ENCODE measurements at regions not wholly inside any gene's neighbourhood (a gene's known extent, or its start where the extent isn't known, plus 50 kb on each side); places are given as distances from the start of the nearest gene placed in this dataset.

DNA sequence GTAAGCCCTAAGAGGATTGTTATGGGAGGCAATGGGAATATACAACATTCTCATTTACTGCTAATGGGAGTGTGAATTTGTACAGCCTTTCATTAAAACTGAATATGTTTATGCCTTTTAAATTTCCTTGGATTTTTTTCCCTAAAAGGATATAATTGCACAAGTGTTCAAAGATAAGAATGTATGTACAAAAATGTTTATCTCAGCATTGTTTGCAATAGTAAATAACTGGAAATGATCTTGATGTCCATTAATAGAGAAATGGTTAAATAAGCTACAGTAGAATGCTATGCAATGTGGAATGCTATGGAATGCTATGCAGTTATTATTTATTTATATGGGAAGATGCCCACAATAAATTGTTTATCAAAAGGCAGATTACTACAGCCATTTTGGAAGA, 62.5 kb upstream of the SLC38A2 start (continued):
- TF ChIP-seq, protein P1, sequence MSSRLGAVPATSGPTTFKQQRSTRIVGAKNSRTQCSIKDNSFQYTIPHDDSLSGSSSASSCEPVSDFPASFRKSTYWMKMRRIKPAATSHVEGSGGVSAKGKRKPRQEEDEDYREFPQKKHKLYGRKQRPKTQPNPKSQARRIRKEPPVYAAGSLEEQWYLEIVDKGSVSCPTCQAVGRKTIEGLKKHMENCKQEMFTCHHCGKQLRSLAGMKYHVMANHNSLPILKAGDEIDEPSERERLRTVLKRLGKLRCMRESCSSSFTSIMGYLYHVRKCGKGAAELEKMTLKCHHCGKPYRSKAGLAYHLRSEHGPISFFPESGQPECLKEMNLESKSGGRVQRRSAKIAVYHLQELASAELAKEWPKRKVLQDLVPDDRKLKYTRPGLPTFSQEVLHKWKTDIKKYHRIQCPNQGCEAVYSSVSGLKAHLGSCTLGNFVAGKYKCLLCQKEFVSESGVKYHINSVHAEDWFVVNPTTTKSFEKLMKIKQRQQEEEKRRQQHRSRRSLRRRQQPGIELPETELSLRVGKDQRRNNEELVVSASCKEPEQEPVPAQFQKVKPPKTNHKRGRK (CRISPR knock-in tag; IDR thresholded peaks at IDR 0.05; ENCODE audit: borderline replicate concordance), result no peak
- TF ChIP-seq, protein P2, sequence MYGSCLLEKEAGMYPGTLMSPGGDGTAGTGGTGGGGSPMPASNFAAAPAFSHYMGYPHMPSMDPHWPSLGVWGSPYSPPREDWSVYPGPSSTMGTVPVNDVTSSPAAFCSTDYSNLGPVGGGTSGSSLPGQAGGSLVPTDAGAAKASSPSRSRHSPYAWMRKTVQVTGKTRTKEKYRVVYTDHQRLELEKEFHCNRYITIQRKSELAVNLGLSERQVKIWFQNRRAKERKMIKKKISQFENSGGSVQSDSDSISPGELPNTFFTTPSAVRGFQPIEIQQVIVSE (CRISPR knock-in tag; IDR thresholded peaks at IDR 0.05; ENCODE audit: borderline replicate concordance), result no peak

DNA sequence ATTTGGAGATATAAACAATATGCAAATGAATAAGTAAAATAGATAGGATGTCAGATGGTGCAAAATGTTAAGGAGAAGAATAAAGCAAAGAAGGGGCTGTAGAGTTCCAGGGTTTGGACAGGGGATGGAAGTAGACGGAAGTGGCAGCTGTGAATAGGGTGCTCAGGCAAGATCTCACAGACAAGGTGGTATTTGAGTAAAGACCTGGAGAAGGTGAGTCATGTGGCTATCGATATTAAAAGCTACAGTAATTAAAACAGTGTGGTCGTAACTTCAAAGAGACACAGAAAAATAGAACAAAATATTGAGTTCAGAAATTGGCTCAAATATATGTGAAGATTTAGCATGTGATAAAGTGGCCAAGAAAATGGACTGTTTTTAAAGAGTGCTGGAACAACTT, 61.3 kb upstream of the SLC38A2 start:
- POLR2A ChIA-PET, result no interaction called here
- ATAC-seq (no peak), DNase-seq (ENCODE audit: low spot score) (no peak)
- Mint-ChIP-seq H3K27ac (0 out of 2 replicates have a peak overlapping the region, but pooled peaks have one; percentile 11), H3K4me3 (no peak overlapping the region), H3K36me3 (no peaks in the 10 kb centered on the region), H3K27me3 (ENCODE audit: low read depth) (no peaks in the 10 kb centered on the region), H3K9me3 (no peaks in the 10 kb centered on the region), H3K4me1 (peaks cover 31% of the 10 kb centered on the region)
- no peak for TF ChIP-seq SOX15 (CRISPR knock-in tag; IDR thresholded peaks at IDR 0.05)
- no peak for TF ChIP-seq ETV6 (CRISPR knock-in tag; IDR thresholded peaks at IDR 0.05)
- TF ChIP-seq EMX1 (CRISPR knock-in tag; IDR thresholded peaks at IDR 0.05), result no peak
- no peak for TF ChIP-seq TEAD4 (CRISPR knock-in tag; IDR thresholded peaks at IDR 0.05)
- no peak for TF ChIP-seq FOXJ3 (CRISPR knock-in tag; IDR thresholded peaks at IDR 0.05; ENCODE audit: borderline replicate concordance)
- TF ChIP-seq ZNF416 (CRISPR knock-in tag; IDR thresholded peaks at IDR 0.05), result no peak
- TF ChIP-seq, protein P3, sequence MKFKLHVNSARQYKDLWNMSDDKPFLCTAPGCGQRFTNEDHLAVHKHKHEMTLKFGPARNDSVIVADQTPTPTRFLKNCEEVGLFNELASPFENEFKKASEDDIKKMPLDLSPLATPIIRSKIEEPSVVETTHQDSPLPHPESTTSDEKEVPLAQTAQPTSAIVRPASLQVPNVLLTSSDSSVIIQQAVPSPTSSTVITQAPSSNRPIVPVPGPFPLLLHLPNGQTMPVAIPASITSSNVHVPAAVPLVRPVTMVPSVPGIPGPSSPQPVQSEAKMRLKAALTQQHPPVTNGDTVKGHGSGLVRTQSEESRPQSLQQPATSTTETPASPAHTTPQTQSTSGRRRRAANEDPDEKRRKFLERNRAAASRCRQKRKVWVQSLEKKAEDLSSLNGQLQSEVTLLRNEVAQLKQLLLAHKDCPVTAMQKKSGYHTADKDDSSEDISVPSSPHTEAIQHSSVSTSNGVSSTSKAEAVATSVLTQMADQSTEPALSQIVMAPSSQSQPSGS (CRISPR knock-in tag; IDR thresholded peaks at IDR 0.05; ENCODE audit: borderline replicate concordance, low read depth), result no peak
- no peak for TF ChIP-seq HMGA2 (CRISPR knock-in tag; IDR thresholded peaks at IDR 0.05)
- no peak for TF ChIP-seq NR1H2 (CRISPR knock-in tag; IDR thresholded peaks at IDR 0.05)
- TF ChIP-seq ZNF219 (CRISPR knock-in tag; IDR thresholded peaks at IDR 0.05; ENCODE audit: borderline replicate concordance), result no peak
- TF ChIP-seq, protein P4, sequence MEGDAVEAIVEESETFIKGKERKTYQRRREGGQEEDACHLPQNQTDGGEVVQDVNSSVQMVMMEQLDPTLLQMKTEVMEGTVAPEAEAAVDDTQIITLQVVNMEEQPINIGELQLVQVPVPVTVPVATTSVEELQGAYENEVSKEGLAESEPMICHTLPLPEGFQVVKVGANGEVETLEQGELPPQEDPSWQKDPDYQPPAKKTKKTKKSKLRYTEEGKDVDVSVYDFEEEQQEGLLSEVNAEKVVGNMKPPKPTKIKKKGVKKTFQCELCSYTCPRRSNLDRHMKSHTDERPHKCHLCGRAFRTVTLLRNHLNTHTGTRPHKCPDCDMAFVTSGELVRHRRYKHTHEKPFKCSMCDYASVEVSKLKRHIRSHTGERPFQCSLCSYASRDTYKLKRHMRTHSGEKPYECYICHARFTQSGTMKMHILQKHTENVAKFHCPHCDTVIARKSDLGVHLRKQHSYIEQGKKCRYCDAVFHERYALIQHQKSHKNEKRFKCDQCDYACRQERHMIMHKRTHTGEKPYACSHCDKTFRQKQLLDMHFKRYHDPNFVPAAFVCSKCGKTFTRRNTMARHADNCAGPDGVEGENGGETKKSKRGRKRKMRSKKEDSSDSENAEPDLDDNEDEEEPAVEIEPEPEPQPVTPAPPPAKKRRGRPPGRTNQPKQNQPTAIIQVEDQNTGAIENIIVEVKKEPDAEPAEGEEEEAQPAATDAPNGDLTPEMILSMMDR (IDR thresholded peaks at IDR 0.05), result no peak
- TF ChIP-seq, protein P5, sequence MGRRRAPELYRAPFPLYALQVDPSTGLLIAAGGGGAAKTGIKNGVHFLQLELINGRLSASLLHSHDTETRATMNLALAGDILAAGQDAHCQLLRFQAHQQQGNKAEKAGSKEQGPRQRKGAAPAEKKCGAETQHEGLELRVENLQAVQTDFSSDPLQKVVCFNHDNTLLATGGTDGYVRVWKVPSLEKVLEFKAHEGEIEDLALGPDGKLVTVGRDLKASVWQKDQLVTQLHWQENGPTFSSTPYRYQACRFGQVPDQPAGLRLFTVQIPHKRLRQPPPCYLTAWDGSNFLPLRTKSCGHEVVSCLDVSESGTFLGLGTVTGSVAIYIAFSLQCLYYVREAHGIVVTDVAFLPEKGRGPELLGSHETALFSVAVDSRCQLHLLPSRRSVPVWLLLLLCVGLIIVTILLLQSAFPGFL (CRISPR knock-in tag; IDR thresholded peaks at IDR 0.05; ENCODE audit: borderline replicate concordance), result no peak
- TF ChIP-seq SMAD3 (CRISPR knock-in tag; IDR thresholded peaks at IDR 0.05; ENCODE audit: borderline replicate concordance), result no peak
- TF ChIP-seq, protein P6, sequence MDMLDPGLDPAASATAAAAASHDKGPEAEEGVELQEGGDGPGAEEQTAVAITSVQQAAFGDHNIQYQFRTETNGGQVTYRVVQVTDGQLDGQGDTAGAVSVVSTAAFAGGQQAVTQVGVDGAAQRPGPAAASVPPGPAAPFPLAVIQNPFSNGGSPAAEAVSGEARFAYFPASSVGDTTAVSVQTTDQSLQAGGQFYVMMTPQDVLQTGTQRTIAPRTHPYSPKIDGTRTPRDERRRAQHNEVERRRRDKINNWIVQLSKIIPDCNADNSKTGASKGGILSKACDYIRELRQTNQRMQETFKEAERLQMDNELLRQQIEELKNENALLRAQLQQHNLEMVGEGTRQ (CRISPR knock-in tag; IDR thresholded peaks at IDR 0.05), result no peak
- TF ChIP-seq MXD4 (CRISPR knock-in tag; IDR thresholded peaks at IDR 0.05; ENCODE audit: borderline replicate concordance), result no peak
- no peak for TF ChIP-seq ESRRA (CRISPR knock-in tag; IDR thresholded peaks at IDR 0.05; ENCODE audit: borderline replicate concordance)
- TF ChIP-seq, protein P7, sequence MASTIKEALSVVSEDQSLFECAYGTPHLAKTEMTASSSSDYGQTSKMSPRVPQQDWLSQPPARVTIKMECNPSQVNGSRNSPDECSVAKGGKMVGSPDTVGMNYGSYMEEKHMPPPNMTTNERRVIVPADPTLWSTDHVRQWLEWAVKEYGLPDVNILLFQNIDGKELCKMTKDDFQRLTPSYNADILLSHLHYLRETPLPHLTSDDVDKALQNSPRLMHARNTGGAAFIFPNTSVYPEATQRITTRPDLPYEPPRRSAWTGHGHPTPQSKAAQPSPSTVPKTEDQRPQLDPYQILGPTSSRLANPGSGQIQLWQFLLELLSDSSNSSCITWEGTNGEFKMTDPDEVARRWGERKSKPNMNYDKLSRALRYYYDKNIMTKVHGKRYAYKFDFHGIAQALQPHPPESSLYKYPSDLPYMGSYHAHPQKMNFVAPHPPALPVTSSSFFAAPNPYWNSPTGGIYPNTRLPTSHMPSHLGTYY (CRISPR knock-in tag; IDR thresholded peaks at IDR 0.05), result no peak
- CTCF ChIA-PET, result no interaction called here

All from WTC11 (cell line).